CD4-positive, alpha-beta T cell treated with Interleukin-17A for 1 hour (primary cell): ENCODE measurements at regions not wholly inside any gene's neighbourhood (a gene's known extent, or its start where the extent isn't known, plus 50 kb on each side); places are given as distances from the start of the nearest gene placed in this dataset.

Experiments
- DNase-seq: peaks from one replicate; pipeline ENCODE4 v3.0.0-alpha.2; 2020

GRCh38 chr14:97311411-97311810, 514.2 kb downstream of the VRK1 start:
- no peak for DNase-seq

- no peak for DNase-seq
Measured at GRCh38 chr14:97312910-97313309, 515.7 kb downstream of the VRK1 start.

- DNase-seq = no peak
Measured at GRCh38 chr14:97315790-97316189, 518.6 kb downstream of the VRK1 start.

- no peak for DNase-seq
Measured at GRCh38 chr14:97318380-97318779, 521.2 kb downstream of the VRK1 start.

GRCh38 chr14:97319691-97320090, 522.5 kb downstream of the VRK1 start:
- DNase-seq = no peak

- DNase-seq = no peak
Measured at GRCh38 chr14:97328743-97329142, 531.6 kb downstream of the VRK1 start.

GRCh38 chr14:97329701-97330100, 532.5 kb downstream of the VRK1 start:
- DNase-seq = no peak

GRCh38 chr14:97331058-97331457, 533.9 kb downstream of the VRK1 start:
- DNase-seq = no peak

GRCh38 chr14:97331526-97331925, 534.3 kb downstream of the VRK1 start:
- DNase-seq = no peak

- no peak for DNase-seq
Measured at GRCh38 chr14:97336179-97336578, 539.0 kb downstream of the VRK1 start.

- no peak for DNase-seq
Measured at GRCh38 chr14:97336816-97337215, 539.6 kb downstream of the VRK1 start.

GRCh38 chr14:97337267-97337666, 540.1 kb downstream of the VRK1 start:
- no peak for DNase-seq

- no peak for DNase-seq
Measured at GRCh38 chr14:97337670-97338069, 540.5 kb downstream of the VRK1 start.

- DNase-seq = no peak
Measured at GRCh38 chr14:97344666-97345065, 547.5 kb downstream of the VRK1 start.

GRCh38 chr14:97346675-97347074, 549.5 kb downstream of the VRK1 start:
- DNase-seq = no peak

- no peak for DNase-seq
Measured at GRCh38 chr14:97349463-97349862, 552.3 kb downstream of the VRK1 start.

- DNase-seq = no peak
Measured at GRCh38 chr14:97349946-97350345, 552.8 kb downstream of the VRK1 start.

- DNase-seq = no peak
Measured at GRCh38 chr14:97350415-97350814, 553.2 kb downstream of the VRK1 start.

GRCh38 chr14:97350894-97351731, 553.9 kb downstream of the VRK1 start:
- DNase-seq = no peak

- no peak for DNase-seq
Measured at GRCh38 chr14:97353102-97353501, 555.9 kb downstream of the VRK1 start.

GRCh38 chr14:97354119-97354722, 557.0 kb downstream of the VRK1 start:
- DNase-seq = no peak

- no peak for DNase-seq
Measured at GRCh38 chr14:97359341-97359740, 562.2 kb downstream of the VRK1 start.

- DNase-seq = no peak
Measured at GRCh38 chr14:97361181-97361580, 564.0 kb downstream of the VRK1 start.

GRCh38 chr14:97361958-97362357, 564.8 kb downstream of the VRK1 start:
- no peak for DNase-seq

GRCh38 chr14:97366400-97366799, 569.2 kb downstream of the VRK1 start:
- DNase-seq = no peak
